Astrocyte (in vitro differentiated cells and primary cell): ENCODE measurements at regions not wholly inside any gene's neighbourhood (a gene's known extent, or its start where the extent isn't known, plus 50 kb on each side); places are given as distances from the start of the nearest gene placed in this dataset.

ENCODE experiments used
- DNase-seq: peaks from one replicate; pipeline ENCODE4 v3.0.0-alpha.2; 2010; ENCODE audit warnings: low read depth
- FAIRE-seq: peaks from 2 replicates; lab custom pipeline; 2011; peaks lifted over from hg19 to GRCh38; lab: Jason Lieb, UNC
- H2AFZ ChIP-seq: 2 replicates; pipeline ENCODE4 v1.6.0; 2012; ENCODE audit warnings: low read depth, low read length, inconsistent platforms
- H3K27ac ChIP-seq: 2 replicates; pipeline ENCODE4 v1.5.1; 2011; ENCODE audit warnings: low read depth, low read length, inconsistent platforms
- H3K27me3 ChIP-seq: 2 replicates; pipeline ENCODE4 v1.6.0; 2011; ENCODE audit warnings: low read length, inconsistent platforms; ENCODE audit not compliant: insufficient read depth
- H3K36me3 ChIP-seq: 2 replicates; pipeline ENCODE4 v1.5.1; 2011; ENCODE audit warnings: low read length, inconsistent platforms; ENCODE audit not compliant: insufficient read depth
- H3K4me1 ChIP-seq: 2 replicates; pipeline ENCODE4 v1.5.1; 2011; ENCODE audit warnings: low read length, inconsistent platforms; ENCODE audit not compliant: insufficient read depth
- H3K4me2 ChIP-seq: 2 replicates; pipeline ENCODE4 v1.6.0; 2012; ENCODE audit warnings: low read length, inconsistent platforms
- H3K4me3 ChIP-seq: 2 replicates; pipeline ENCODE4 v1.5.1; 2011; ENCODE audit warnings: low read depth, mild to moderate bottlenecking, low read length, inconsistent platforms; ENCODE audit not compliant: insufficient read depth
- H3K79me2 ChIP-seq: 2 replicates; pipeline ENCODE4 v1.6.0; 2012; ENCODE audit warnings: mild to moderate bottlenecking, low read length, inconsistent platforms; ENCODE audit not compliant: insufficient read depth
- H3K9ac ChIP-seq: 2 replicates; pipeline ENCODE4 v1.6.0; 2012; ENCODE audit warnings: mild to moderate bottlenecking, low read length, inconsistent platforms
- H3K9me3 ChIP-seq: 2 replicates; pipeline ENCODE4 v1.5.1; 2012; ENCODE audit warnings: low read depth, mild to moderate bottlenecking, low read length, inconsistent platforms; ENCODE audit not compliant: insufficient read depth
- H4K20me1 ChIP-seq: 2 replicates; pipeline ENCODE4 v1.6.0; 2012; ENCODE audit warnings: low read length, inconsistent platforms; ENCODE audit not compliant: insufficient read depth
- H3K27ac Mint-ChIP-seq: one replicate; pipeline ENCODE4 v1.8.0; 2021; ENCODE audit warnings: mild to moderate bottlenecking, mixed read lengths; ENCODE audit not compliant: unreplicated experiment
- H3K27me3 Mint-ChIP-seq: one replicate; pipeline ENCODE4 v1.8.0; 2021; ENCODE audit warnings: low read depth, mixed read lengths; ENCODE audit not compliant: unreplicated experiment
- H3K36me3 Mint-ChIP-seq: one replicate; pipeline ENCODE4 v1.8.0; 2021; ENCODE audit warnings: low read depth, mixed read lengths; ENCODE audit not compliant: unreplicated experiment
- H3K4me1 Mint-ChIP-seq: one replicate; pipeline ENCODE4 v1.8.0; 2021; ENCODE audit warnings: low read depth, mixed read lengths; ENCODE audit not compliant: unreplicated experiment
- H3K4me3 Mint-ChIP-seq: one replicate; pipeline ENCODE4 v1.8.0; 2021; ENCODE audit warnings: mild to moderate bottlenecking, moderate library complexity, mixed read lengths; ENCODE audit not compliant: unreplicated experiment
- H3K9me3 Mint-ChIP-seq: one replicate; pipeline ENCODE4 v1.8.0; 2021; ENCODE audit warnings: mild to moderate bottlenecking, mixed read lengths; ENCODE audit not compliant: unreplicated experiment
- EZH2 ChIP-seq: IDR thresholded peaks from 2 replicates; pipeline ENCODE4 v1.6.1; 2012; ENCODE audit warnings: mild to moderate bottlenecking, low read length, inconsistent platforms; ENCODE audit not compliant: insufficient read depth
- TF ChIP-seq, protein P1 (sequence below): IDR thresholded peaks from 2 replicates; pipeline ENCODE4 v1.5.1; 2011; ENCODE audit warnings: low read depth, mild to moderate bottlenecking, inconsistent platforms, low read length, moderate library complexity; ENCODE audit not compliant: insufficient read depth

DNA sequence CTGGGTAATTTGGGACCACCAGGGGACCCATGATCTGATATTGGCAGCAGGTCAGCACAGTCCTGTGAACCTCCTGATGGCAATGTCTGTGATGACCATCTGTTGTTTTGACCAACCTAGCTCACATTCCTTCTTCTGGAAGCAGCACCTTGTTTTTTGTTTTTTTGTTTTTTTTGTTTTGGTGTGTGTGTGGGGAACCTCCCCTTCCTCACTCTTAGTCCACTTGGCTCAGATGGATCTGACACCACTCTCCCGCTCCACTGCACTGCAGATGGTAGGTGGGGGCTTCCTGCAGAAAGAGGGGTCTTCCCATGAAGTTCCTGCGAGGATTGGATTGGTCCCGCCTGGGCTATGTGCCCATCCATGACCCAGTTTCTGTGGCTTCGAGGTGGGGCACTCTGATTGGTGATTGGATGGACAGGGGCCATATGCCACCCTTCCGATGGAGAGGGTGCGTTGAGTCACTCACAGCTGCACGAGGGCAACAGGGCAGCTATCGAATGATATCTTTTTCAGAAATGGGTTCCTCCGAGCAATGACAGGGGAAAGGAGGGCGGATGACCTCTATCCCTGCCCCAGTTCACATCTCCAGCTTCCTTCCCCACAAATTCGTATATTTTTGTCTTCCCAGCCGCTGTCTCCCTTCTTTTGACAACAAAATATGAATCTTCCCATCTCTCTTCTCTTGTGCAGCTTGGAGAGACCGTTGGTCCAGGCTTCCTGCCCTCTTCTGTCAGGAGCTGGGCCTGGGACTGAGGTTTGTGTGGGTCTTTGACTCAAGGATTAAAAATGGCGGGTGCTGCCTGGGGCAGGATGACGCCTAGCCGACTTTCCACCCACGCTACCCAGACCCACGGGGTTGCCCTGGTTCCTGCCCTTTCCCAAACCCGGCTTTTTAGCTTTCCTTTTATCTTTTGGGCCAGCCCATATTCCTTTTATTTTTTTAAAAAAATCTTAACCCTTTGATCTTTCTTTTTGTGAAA is 132.1 kb upstream of the KCNG1 start:
- Mint-ChIP-seq H3K4me3 (no peak overlapping the region), H3K9me3 (peaks cover 3% of the 10 kb centered on the region), H3K4me1 (no peaks in the 10 kb centered on the region), H3K27me3 (peaks cover 53% of the 10 kb centered on the region), H3K36me3 (peaks cover 2% of the 10 kb centered on the region), H3K27ac (no peak overlapping the region)
- H2AFZ ChIP-seq: no peak overlapping the region
- no peaks in the 10 kb centered on the region for H3K9me3 ChIP-seq
- TF ChIP-seq, protein P1, sequence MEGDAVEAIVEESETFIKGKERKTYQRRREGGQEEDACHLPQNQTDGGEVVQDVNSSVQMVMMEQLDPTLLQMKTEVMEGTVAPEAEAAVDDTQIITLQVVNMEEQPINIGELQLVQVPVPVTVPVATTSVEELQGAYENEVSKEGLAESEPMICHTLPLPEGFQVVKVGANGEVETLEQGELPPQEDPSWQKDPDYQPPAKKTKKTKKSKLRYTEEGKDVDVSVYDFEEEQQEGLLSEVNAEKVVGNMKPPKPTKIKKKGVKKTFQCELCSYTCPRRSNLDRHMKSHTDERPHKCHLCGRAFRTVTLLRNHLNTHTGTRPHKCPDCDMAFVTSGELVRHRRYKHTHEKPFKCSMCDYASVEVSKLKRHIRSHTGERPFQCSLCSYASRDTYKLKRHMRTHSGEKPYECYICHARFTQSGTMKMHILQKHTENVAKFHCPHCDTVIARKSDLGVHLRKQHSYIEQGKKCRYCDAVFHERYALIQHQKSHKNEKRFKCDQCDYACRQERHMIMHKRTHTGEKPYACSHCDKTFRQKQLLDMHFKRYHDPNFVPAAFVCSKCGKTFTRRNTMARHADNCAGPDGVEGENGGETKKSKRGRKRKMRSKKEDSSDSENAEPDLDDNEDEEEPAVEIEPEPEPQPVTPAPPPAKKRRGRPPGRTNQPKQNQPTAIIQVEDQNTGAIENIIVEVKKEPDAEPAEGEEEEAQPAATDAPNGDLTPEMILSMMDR: no peak
- no peak for TF ChIP-seq EZH2
- H4K20me1 ChIP-seq: no peaks in the 10 kb centered on the region
- no peak overlapping the region for H3K27ac ChIP-seq
- peaks cover 45% of the 10 kb centered on the region for H3K27me3 ChIP-seq
- no peaks in the 10 kb centered on the region for H3K79me2 ChIP-seq
- H3K9ac ChIP-seq: no peak overlapping the region
- DNase-seq (no peak), FAIRE-seq (no peak)
- H3K4me2 ChIP-seq: no peak overlapping the region
- H3K36me3 ChIP-seq: no peaks in the 10 kb centered on the region
- H3K4me3 ChIP-seq: no peak overlapping the region
- no peaks in the 10 kb centered on the region for H3K4me1 ChIP-seq

DNA sequence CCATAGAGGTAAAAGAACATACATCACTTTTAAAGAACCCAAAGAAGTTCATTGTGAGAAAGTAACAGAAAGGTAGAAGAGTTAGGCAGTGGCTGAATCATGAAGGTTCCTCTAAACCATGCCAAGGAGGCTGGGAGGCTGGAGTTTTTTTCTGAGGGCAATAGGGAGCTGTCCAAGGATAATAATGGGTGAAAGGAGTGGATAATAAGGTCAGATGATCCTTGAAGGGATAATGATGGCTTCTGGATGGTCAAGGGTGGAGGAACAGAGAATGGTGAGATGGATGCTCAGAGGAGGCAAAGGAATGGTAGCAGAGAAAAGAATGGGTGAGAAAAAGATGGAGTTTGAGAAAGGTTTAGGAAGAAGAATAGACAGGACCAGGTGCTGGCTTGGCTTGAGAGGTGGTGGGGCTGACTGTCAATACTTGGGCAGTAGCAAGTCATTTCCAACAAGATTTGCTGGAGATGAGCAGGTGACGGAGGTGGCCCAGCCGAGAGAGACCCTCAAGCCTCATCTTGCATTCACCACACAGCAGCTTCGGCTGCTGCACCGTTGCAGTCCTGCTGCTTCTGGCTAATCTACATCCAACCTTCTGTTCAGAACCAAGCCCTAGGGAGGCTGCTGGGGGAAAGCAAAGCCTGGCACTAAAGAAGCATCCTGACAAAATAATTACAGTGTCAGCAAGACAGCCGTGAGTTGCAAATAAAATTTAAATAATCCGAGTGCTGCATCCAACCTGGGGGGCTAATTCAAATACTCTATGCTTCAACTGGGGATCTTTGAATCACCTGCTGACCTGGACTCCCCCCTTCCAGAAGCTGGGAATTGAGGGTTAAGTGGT is 131.2 kb upstream of the KCNG1 start:
- peaks cover 2% of the 10 kb centered on the region for H3K36me3 Mint-ChIP-seq
- no peak overlapping the region for H3K27ac ChIP-seq
- H3K9ac ChIP-seq: no peak overlapping the region
- no peak overlapping the region for H3K27ac Mint-ChIP-seq
- no peak for FAIRE-seq
- H3K4me3 Mint-ChIP-seq: no peak overlapping the region
- peaks cover 3% of the 10 kb centered on the region for H3K9me3 Mint-ChIP-seq
- H3K4me1 ChIP-seq: no peaks in the 10 kb centered on the region
- TF ChIP-seq, protein P1: no peak
- no peak for TF ChIP-seq EZH2
- H3K4me1 Mint-ChIP-seq: no peaks in the 10 kb centered on the region
- peaks cover 41% of the 10 kb centered on the region for H3K27me3 ChIP-seq
- no peak overlapping the region for H3K4me3 ChIP-seq
- H3K9me3 ChIP-seq: no peaks in the 10 kb centered on the region
- no peaks in the 10 kb centered on the region for H3K36me3 ChIP-seq
- no peak overlapping the region for H2AFZ ChIP-seq
- H3K27me3 Mint-ChIP-seq: peaks cover 45% of the 10 kb centered on the region
- no peaks in the 10 kb centered on the region for H3K79me2 ChIP-seq
- H4K20me1 ChIP-seq: no peaks in the 10 kb centered on the region
- H3K4me2 ChIP-seq: no peak overlapping the region
- DNase-seq: no peak
